Lung (tissue), 11 donors: ENCODE measurements at regions not wholly inside any gene's neighbourhood (a gene's known extent, or its start where the extent isn't known, plus 50 kb on each side); places are given as distances from the start of the nearest gene placed in this dataset.

ENCODE experiments used
- ATAC-seq: fragments of 200-7000 bp; cut with Tn5 transposase; one replicate; pipeline ENCODE4 v1.9.1; 2020; ENCODE audit warnings: moderate number of reproducible peaks; ENCODE audit not compliant: insufficient read depth, low FRiP score
- DNase-seq, 3 donors: peaks; one replicate each; pipeline ENCODE4 v3.0.0-alpha.2; 2013 to 2017
- H3K27ac ChIP-seq, 2 donors: one replicate each; pipeline ENCODE4 v1.5.1; 2013; ENCODE audit warnings: mild to moderate bottlenecking in 2 of 2, moderate library complexity in 2 of 2, control low read depth in 1 of 2, inconsistent platforms in 1 of 2, low read depth in 1 of 2, low read length in 1 of 2
- H3K27me3 ChIP-seq, 3 donors: one replicate each; pipeline ENCODE4 v1.5.1; 2013; ENCODE audit warnings: low read length in 2 of 3; ENCODE audit not compliant: control insufficient read depth in 3 of 3, insufficient read depth in 3 of 3
- H3K36me3 ChIP-seq, 4 donors: one replicate each; pipeline ENCODE4 v1.5.1; 2013; ENCODE audit warnings: low read length in 4 of 4, mild to moderate bottlenecking in 1 of 4, moderate library complexity in 1 of 4; ENCODE audit not compliant: control insufficient read depth in 4 of 4, insufficient read depth in 4 of 4
- H3K4me1 ChIP-seq, 5 donors: one replicate each; pipeline ENCODE4 v1.5.1; 2013; ENCODE audit warnings: low read length in 5 of 5, mild to moderate bottlenecking in 2 of 5, moderate library complexity in 1 of 5; ENCODE audit not compliant: control insufficient read depth in 5 of 5, insufficient read depth in 5 of 5
- H3K4me3 ChIP-seq: one replicate; pipeline ENCODE4 v1.5.1; 2013; ENCODE audit warnings: mild to moderate bottlenecking, control low read depth, moderate library complexity
- H3K9ac ChIP-seq, 2 donors: one replicate each; pipeline ENCODE4 v1.5.1; 2013; ENCODE audit warnings: low read length in 2 of 2, control low read depth in 1 of 2; ENCODE audit not compliant: insufficient read depth in 1 of 2
- H3K9me3 ChIP-seq, 4 donors: one replicate each; pipeline ENCODE4 v1.5.1; 2013; ENCODE audit warnings: low read length in 3 of 4, mild to moderate bottlenecking in 1 of 4, moderate library complexity in 1 of 4; ENCODE audit not compliant: control insufficient read depth in 4 of 4, insufficient read depth in 3 of 4
- CTCF ChIP-seq: IDR thresholded peaks from 2 replicates; pipeline ENCODE4 v1.5.1; 2012; ENCODE audit warnings: mild to moderate bottlenecking; ENCODE audit errors: control extremely low read depth, extremely low read depth
- WGBS, 2 donors: extraction: QIAGEN DNeasy Blood & Tissue Kit; methylation state at CpG; one replicate each; pipeline ENCODE4 v1.1.7; 2013; 5-methylcytosine and 5-hydroxymethylcytosine counted together
- donor health status: control.
- donor health status: control.
- donor health status: Bipolar disorder and iron deficiency.
- donor health status: healthy.
- donor health status: DM: yes; HTN: yes; CAD: no.

- no peak for ATAC-seq
- 59 to 64% methylated on average over 3 of the region's 3 CpGs for WGBS, 2 donors
These were observed 715.2 kb upstream of the HTR2C start for GRCh38 chrX:113868711-113869110.

GRCh38 chrX:113868177-113868576 lies 715.7 kb upstream of the HTR2C start:
- TF ChIP-seq CTCF: no peak
- H3K4me3 ChIP-seq: no peak overlapping the region
- DNase-seq (peak in 2 of 3 donors; percentile 22 to 45), ATAC-seq (no peak)
- 3 to 16% methylated on average over 5 of the region's 5 CpGs for WGBS, 2 donors
- no peak overlapping the region for H3K27ac ChIP-seq
- H3K36me3 ChIP-seq: no peaks in the 10 kb centered on the region
- peaks cover 3 to 11% (median 6%) of the 10 kb centered on the region in 3 donors for H3K27me3 ChIP-seq
- H3K4me1 ChIP-seq: no peaks in the 10 kb centered on the region
- peaks cover 0 to 7% (median 0%) of the 10 kb centered on the region in 4 donors for H3K9me3 ChIP-seq
- no peak overlapping the region for H3K9ac ChIP-seq

More at GRCh38 chrX:113868711-113869110, 715.2 kb upstream of the HTR2C start:
- DNase-seq: no peak
- no peak overlapping the region for H3K9ac ChIP-seq
- no peak overlapping the region for H3K4me3 ChIP-seq
- no peaks in the 10 kb centered on the region for H3K36me3 ChIP-seq
- peaks cover 3 to 12% (median 6%) of the 10 kb centered on the region in 3 donors for H3K27me3 ChIP-seq
- no peak for TF ChIP-seq CTCF
- no peak overlapping the region for H3K27ac ChIP-seq
- H3K4me1 ChIP-seq: no peaks in the 10 kb centered on the region
- peaks cover 0 to 4% (median 0%) of the 10 kb centered on the region in 4 donors for H3K9me3 ChIP-seq

GRCh38 chrX:113849408-113849807 lies 734.5 kb upstream of the HTR2C start:
- no peaks in the 10 kb centered on the region for H3K4me1 ChIP-seq
- no peak overlapping the region for H3K4me3 ChIP-seq
- H3K36me3 ChIP-seq: no peaks in the 10 kb centered on the region
- H3K27ac ChIP-seq: no peak overlapping the region
- no peak for TF ChIP-seq CTCF
- no peak overlapping the region for H3K9ac ChIP-seq
- H3K27me3 ChIP-seq: peaks cover 0 to 22% (median 0%) of the 10 kb centered on the region in 3 donors
- DNase-seq (no peak), ATAC-seq (no peak)
- no peaks in the 10 kb centered on the region for H3K9me3 ChIP-seq
